ENCODE measurements at regions not wholly inside any gene's neighbourhood (a gene's known extent, or its start where the extent isn't known, plus 50 kb on each side); places are given as distances from the start of the nearest gene placed in this dataset.

- no peak overlapping the region for H3K4me3 Mint-ChIP-seq
- no peak overlapping the region for H3K27ac Mint-ChIP-seq
- DNase-seq (ENCODE audit: low spot score in 2 of 2, unreplicated experiment in 2 of 2), result no peak
- no peak for TF ChIP-seq CTCF (IDR thresholded peaks at IDR 0.05; ENCODE audit: unreplicated experiment)
- H3K36me3 Mint-ChIP-seq, result no peaks in the 10 kb centered on the region
- H3K27me3 Mint-ChIP-seq (ENCODE audit: low read depth), result peaks cover 5% of the 10 kb centered on the region
- no peaks in the 10 kb centered on the region for H3K9me3 Mint-ChIP-seq
- no peaks in the 10 kb centered on the region for H3K4me1 Mint-ChIP-seq
Measured at GRCh38 chr9:73349476-73349875, 197.8 kb downstream of the ANXA1 start.

GRCh38 chr9:73357607-73358006, 205.9 kb downstream of the ANXA1 start:
- peaks cover 5% of the 10 kb centered on the region for H3K4me1 Mint-ChIP-seq
- peaks cover 5% of the 10 kb centered on the region for H3K27me3 Mint-ChIP-seq (ENCODE audit: low read depth)
- no peak overlapping the region for H3K4me3 Mint-ChIP-seq
- no peak for TF ChIP-seq CTCF (IDR thresholded peaks at IDR 0.05; ENCODE audit: unreplicated experiment)
- no peak overlapping the region for H3K27ac Mint-ChIP-seq
- H3K9me3 Mint-ChIP-seq, result no peaks in the 10 kb centered on the region
- no peak for DNase-seq (ENCODE audit: low spot score in 2 of 2, unreplicated experiment in 2 of 2)
- H3K36me3 Mint-ChIP-seq, result no peaks in the 10 kb centered on the region

GRCh38 chr9:73370053-73370452, 218.4 kb downstream of the ANXA1 start:
- Mint-ChIP-seq H3K36me3 (no peaks in the 10 kb centered on the region), H3K4me1 (no peaks in the 10 kb centered on the region), H3K4me3 (no peak overlapping the region), H3K9me3 (no peaks in the 10 kb centered on the region), H3K27me3 (ENCODE audit: low read depth) (no peaks in the 10 kb centered on the region), H3K27ac (no peak overlapping the region)
- TF ChIP-seq CTCF (IDR thresholded peaks at IDR 0.05; ENCODE audit: unreplicated experiment), result no peak
- DNase-seq (ENCODE audit: low spot score in 2 of 2, unreplicated experiment in 2 of 2), result no peak

GRCh38 chr9:73371801-73372200, 220.1 kb downstream of the ANXA1 start:
- TF ChIP-seq CTCF (IDR thresholded peaks at IDR 0.05; ENCODE audit: unreplicated experiment), result no peak
- H3K4me1 Mint-ChIP-seq, result no peaks in the 10 kb centered on the region
- no peak overlapping the region for H3K27ac Mint-ChIP-seq
- no peaks in the 10 kb centered on the region for H3K36me3 Mint-ChIP-seq
- H3K27me3 Mint-ChIP-seq (ENCODE audit: low read depth), result no peaks in the 10 kb centered on the region
- no peak overlapping the region for H3K4me3 Mint-ChIP-seq
- no peaks in the 10 kb centered on the region for H3K9me3 Mint-ChIP-seq
- DNase-seq (ENCODE audit: low spot score in 2 of 2, unreplicated experiment in 2 of 2), result no peak

- no peak overlapping the region for H3K4me3 Mint-ChIP-seq
- no peak for TF ChIP-seq CTCF (IDR thresholded peaks at IDR 0.05; ENCODE audit: unreplicated experiment)
- H3K36me3 Mint-ChIP-seq, result no peaks in the 10 kb centered on the region
- H3K9me3 Mint-ChIP-seq, result no peaks in the 10 kb centered on the region
- H3K4me1 Mint-ChIP-seq, result no peaks in the 10 kb centered on the region
- no peak for DNase-seq (ENCODE audit: low spot score in 2 of 2, unreplicated experiment in 2 of 2)
- no peaks in the 10 kb centered on the region for H3K27me3 Mint-ChIP-seq (ENCODE audit: low read depth)
- H3K27ac Mint-ChIP-seq, result no peak overlapping the region
Measured at GRCh38 chr9:73380411-73380810, 228.7 kb downstream of the ANXA1 start.
